GM18867 (cell line): ENCODE measurements at regions not wholly inside any gene's neighbourhood (a gene's known extent, or its start where the extent isn't known, plus 50 kb on each side); places are given as distances from the start of the nearest gene placed in this dataset.
"Not testable (repeated sequence)": the region's sequence is repeated elsewhere in the genome, so short reads cannot be mapped to it uniquely, and the experiment has no call there.

Experiments used
- ATAC-seq: cut with Tn5 transposase; IDR thresholded peaks from one replicate; pipeline ENCODE4 v1.9.1; 2021; ENCODE audit warnings: mild to moderate bottlenecking, moderate library complexity; ENCODE audit not compliant: unreplicated experiment

GRCh38 chr3:6448011-6448410 is 412.9 kb upstream of the GRM7 start:
- no peak for ATAC-seq

- no peak for ATAC-seq
These were observed 411.8 kb upstream of the GRM7 start for GRCh38 chr3:6449099-6449498.

GRCh38 chr3:6452974-6453373 is 407.9 kb upstream of the GRM7 start:
- ATAC-seq: no peak

- ATAC-seq: no peak
These were observed 405.9 kb upstream of the GRM7 start for GRCh38 chr3:6455031-6455430.

- ATAC-seq: no peak
These were observed 393.7 kb upstream of the GRM7 start for GRCh38 chr3:6467186-6467585.

- ATAC-seq: no peak
These were observed 392.3 kb upstream of the GRM7 start for GRCh38 chr3:6468589-6468988.

- no peak for ATAC-seq
These were observed 389.2 kb upstream of the GRM7 start for GRCh38 chr3:6471744-6472143.

- ATAC-seq: not testable (repeated sequence)
These were observed 370.2 kb upstream of the GRM7 start for GRCh38 chr3:6490487-6491327.

GRCh38 chr3:6491768-6492167 is 369.1 kb upstream of the GRM7 start:
- ATAC-seq: no peak

- ATAC-seq: no peak
These were observed 368.6 kb upstream of the GRM7 start for GRCh38 chr3:6492306-6492705.

- ATAC-seq: not testable (repeated sequence)
These were observed 362.0 kb upstream of the GRM7 start for GRCh38 chr3:6498944-6499343.

GRCh38 chr3:6504347-6504746 is 356.6 kb upstream of the GRM7 start:
- ATAC-seq: no peak

- ATAC-seq: no peak
These were observed 356.1 kb upstream of the GRM7 start for GRCh38 chr3:6504834-6505233.

- ATAC-seq: no peak
These were observed 352.5 kb upstream of the GRM7 start for GRCh38 chr3:6508410-6508759.

- ATAC-seq: no peak
These were observed 351.3 kb upstream of the GRM7 start for GRCh38 chr3:6509576-6509975.

GRCh38 chr3:6510713-6511112 is 350.2 kb upstream of the GRM7 start:
- no peak for ATAC-seq

GRCh38 chr3:6512172-6512800 is 348.6 kb upstream of the GRM7 start:
- ATAC-seq: no peak

GRCh38 chr3:6516143-6516542 is 344.8 kb upstream of the GRM7 start:
- no peak for ATAC-seq

GRCh38 chr3:6516694-6517093 is 344.2 kb upstream of the GRM7 start:
- ATAC-seq: no peak

- ATAC-seq: no peak
These were observed 342.1 kb upstream of the GRM7 start for GRCh38 chr3:6518709-6519345.

- ATAC-seq: no peak
These were observed 339.4 kb upstream of the GRM7 start for GRCh38 chr3:6521369-6522113.
